ENCODE measurements at regions not wholly inside any gene's neighbourhood (a gene's known extent, or its start where the extent isn't known, plus 50 kb on each side); places are given as distances from the start of the nearest gene placed in this dataset.

- no peak for DNase-seq (ENCODE audit: low spot score)
These were observed 106.8 kb downstream of the SEMA6D start for GRCh38 chr15:47824147-47824546.

GRCh38 chr15:47829667-47830066 is 112.4 kb downstream of the SEMA6D start:
- no peak for DNase-seq (ENCODE audit: low spot score)

- no peak for DNase-seq (ENCODE audit: low spot score)
These were observed 116.8 kb downstream of the SEMA6D start for GRCh38 chr15:47834093-47834492.

DNA sequence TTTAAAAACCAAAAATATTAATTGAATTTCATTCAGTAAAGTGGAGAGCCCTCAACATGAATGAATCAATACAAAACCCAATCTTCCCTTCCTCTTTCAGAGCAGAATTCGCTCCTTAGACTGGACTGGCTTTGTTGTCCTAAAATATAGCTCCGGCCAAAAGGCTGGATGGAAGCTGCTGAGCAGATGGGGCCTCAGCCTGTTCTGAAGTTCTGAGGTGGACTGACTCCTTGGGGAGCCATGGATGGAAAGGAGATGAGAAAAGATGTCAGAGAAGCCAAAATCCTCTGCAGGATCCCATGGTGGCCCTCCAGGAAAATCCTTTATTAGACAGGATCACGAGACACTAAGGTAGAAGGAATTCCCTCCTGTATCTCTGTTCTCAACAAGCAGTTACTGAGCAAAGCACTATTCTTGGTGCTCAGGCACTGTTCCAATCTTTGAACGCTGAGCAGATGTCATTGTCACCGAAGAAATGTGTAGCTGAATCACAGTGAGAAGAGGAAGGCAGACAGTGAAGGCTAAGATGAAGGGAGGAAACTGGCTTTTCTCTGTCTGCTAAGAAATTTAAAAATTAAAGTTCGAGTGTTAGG is 122.0 kb downstream of the SEMA6D start:
- no peak for DNase-seq (ENCODE audit: low spot score)

GRCh38 chr15:47843124-47843663 is 125.9 kb downstream of the SEMA6D start:
- DNase-seq (ENCODE audit: low spot score) = no peak

DNA sequence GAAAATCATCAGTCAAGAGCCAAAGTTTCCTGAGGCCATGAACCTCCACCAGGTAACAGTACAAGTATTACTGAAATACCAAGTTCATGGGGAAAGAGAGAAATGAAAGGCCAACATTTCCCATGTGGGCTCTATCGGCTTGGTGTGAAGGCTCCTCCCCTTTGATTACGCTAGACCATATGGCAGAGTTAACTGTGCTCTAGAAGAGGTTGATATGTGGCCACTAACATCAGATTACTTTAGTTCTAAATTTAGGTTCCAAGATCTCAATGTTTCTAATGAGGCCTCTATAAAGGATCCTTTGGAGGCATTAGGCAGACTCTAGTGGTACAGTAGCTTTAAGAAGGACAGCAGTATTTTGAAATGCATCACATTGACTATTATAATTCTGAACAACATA is 127.1 kb downstream of the SEMA6D start:
- no peak for DNase-seq (ENCODE audit: low spot score)

DNA sequence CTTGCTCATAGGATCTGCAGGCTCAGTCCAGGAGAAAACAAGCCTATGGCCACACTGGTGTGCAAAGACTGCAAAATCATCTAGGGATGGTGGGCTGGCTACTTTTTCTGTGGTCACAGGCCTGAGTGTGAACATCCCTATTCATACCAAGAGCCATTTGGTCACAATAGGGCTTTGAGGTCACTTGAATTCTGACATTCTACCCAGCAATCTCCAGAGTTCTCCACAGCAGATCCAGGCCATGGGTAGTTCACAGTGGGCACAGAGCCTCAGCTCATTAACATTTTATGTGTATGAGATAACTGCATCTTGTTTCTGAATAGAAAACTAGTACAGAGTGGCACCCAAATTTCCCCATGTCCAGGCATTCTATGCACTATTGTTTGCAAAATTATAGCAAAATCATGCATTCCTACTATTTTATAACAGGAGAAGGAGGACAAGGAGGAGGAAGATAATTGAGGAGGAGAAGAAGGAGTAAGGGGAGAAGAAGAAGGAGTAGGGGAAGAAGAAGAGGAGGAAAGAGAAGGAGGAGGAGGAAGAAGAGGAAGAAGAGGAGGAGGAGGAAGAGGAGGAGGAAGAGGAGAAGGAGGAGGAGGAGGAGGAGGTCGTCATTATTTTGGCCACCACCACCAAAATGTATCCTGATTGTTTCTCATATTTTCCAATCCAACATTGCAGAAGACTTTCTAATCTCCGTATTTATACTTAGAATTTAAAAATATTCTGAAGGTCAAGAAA is 129.0 kb downstream of the SEMA6D start:
- no peak for DNase-seq (ENCODE audit: low spot score)

DNA sequence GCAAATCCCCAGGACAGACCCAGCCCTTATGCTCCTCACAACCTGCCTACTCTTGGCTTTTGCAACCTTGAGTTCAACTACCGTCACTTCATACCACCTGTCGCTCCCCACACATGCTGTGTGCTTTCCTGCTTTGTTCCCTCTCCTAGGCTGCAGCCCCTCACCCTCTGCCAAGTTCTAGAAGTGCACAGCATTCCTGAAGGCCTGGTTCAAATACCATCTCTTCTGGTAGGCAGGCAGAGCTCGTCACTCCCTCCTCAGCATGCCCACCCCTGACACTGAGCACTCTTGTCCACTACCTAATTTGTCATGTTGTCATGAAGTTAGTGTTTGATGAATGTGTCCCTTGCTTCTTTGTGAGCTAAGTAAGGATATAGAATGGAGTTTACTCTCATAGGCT is 129.6 kb downstream of the SEMA6D start:
- DNase-seq (ENCODE audit: low spot score) = no peak

GRCh38 chr15:47856071-47856470 is 138.8 kb downstream of the SEMA6D start:
- DNase-seq (ENCODE audit: low spot score) = no peak

- DNase-seq (ENCODE audit: low spot score) = no peak
These were observed 139.9 kb downstream of the SEMA6D start for GRCh38 chr15:47857014-47857775.

DNA sequence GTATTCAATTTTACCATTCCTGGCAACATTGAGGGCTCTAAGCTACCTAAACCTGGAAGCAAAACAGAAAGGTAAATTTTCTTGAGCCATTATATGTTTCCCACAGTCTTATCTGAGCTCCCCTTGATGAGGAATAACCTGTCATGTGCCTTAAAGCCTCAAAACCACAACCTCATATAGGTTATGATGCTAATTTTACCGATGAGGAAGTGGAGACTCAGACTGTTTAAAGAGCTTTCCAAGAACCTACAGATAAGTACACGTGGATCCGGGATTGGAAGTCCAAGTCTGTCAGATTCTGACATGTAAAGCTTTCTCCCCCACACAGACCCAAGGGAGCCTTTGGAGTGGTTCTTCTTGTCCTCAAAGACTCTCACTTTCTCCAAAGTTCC is 140.5 kb downstream of the SEMA6D start:
- no peak for DNase-seq (ENCODE audit: low spot score)

DNA sequence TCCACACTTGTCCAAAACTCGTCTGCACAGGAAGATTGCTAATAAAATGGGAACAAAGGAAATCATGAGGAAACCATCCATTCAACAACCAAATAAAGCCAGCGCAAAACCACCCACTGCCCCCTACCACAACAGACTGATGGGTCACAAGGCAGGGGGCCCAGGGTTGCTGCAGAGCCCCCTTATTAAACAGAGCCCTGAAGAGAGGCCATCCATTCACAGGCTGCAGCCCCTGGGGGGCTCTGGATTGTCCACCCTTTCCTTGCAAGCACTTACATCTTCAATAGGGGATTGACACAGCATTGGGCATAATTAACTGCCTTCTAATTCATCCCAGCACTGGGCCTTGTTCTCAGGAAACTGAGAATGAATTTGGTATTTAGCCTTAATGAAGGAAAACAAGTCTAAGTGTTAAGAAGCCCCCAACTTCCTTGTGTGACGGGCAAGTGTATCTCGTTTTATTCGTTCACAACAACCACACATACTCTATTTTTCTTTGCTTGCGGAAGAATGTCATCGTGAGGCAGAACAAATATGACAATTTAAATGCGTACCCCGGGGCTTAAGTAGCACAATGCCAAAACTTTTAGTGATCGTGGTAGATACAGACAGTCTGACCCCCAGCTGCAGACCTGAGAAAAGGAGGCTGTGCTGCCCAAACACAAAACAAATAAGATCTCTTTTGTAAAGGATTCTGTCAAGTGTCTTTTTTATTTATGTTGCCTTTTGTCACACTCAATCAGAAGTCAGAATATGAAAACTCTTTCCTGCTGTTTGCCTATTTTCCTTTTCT is 144.0 kb downstream of the SEMA6D start:
- no peak for DNase-seq (ENCODE audit: low spot score)

- no peak for DNase-seq (ENCODE audit: low spot score)
These were observed 145.1 kb downstream of the SEMA6D start for GRCh38 chr15:47862402-47862801.

DNA sequence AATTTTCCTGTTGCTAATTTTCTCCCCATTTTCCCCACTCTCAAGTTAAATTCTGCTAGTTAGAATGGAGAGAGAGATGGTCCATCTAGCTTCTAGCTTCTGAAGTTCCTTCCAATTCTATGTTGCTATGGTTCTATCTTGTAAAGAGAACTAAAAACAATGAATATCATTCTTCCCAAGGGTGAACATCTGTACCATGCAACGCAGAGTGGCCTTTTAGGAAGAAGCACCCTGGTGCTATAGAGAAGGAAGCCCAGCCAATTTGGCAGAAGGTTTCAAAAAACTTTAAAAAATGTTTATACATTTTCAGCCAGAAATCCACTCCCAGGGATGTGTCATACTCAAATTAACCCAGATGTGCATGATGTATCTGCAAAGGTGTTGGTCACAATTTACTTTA is 149.1 kb downstream of the SEMA6D start:
- DNase-seq (ENCODE audit: low spot score) = no peak

GRCh38 chr15:47870300-47870955 is 153.1 kb downstream of the SEMA6D start:
- DNase-seq (ENCODE audit: low spot score) = no peak

- DNase-seq (ENCODE audit: low spot score) = no peak
These were observed 153.8 kb downstream of the SEMA6D start for GRCh38 chr15:47870956-47871625.

GRCh38 chr15:47872208-47872607 is 154.9 kb downstream of the SEMA6D start:
- no peak for DNase-seq (ENCODE audit: low spot score)

GRCh38 chr15:47872869-47873432 is 155.6 kb downstream of the SEMA6D start:
- no peak for DNase-seq (ENCODE audit: low spot score)

GRCh38 chr15:47876986-47877385 is 159.7 kb downstream of the SEMA6D start:
- DNase-seq (ENCODE audit: low spot score) = no peak

DNA sequence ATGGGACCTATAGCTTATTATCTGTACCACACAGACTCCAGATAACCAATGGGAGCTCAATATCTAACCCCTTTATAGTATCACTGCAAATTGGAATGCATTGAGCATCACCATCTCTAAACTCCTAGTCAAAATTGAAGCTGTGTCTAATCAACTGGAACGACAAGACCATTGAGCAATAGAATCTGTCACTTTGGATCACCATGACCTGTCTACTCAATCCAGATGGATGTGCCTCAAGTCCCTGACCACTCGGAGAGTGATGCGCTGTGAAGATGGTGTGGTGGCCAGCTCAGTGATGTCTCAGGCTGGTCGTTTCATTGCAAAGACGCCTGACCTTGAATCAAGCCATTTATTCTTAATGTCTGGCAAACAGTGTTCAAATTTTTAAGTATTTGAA is 160.5 kb downstream of the SEMA6D start:
- no peak for DNase-seq (ENCODE audit: low spot score)

GRCh38 chr15:47885920-47886319 is 168.6 kb downstream of the SEMA6D start:
- DNase-seq (ENCODE audit: low spot score) = no peak
